Endothelial cell of umbilical vein (primary cell): ENCODE measurements at regions not wholly inside any gene's neighbourhood (a gene's known extent, or its start where the extent isn't known, plus 50 kb on each side); places are given as distances from the start of the nearest gene placed in this dataset.

Source experiments
- CTCF ChIP-seq, 2 donors: IDR thresholded peaks; 1 replicate in 1 of 2; 2 replicates in 1 of 2; pipeline ENCODE4 v1.5.1; 2011; ENCODE audit warnings: low read length in 2 of 2, mild to moderate bottlenecking in 2 of 2, moderate library complexity in 2 of 2, control low read depth in 1 of 2, inconsistent platforms in 1 of 2, low read depth in 1 of 2; ENCODE audit not compliant: insufficient read depth in 1 of 2; ENCODE audit errors: extremely low read depth in 1 of 2
- EZH2 ChIP-seq: IDR thresholded peaks from 2 replicates; pipeline ENCODE4 v1.6.1; 2012; ENCODE audit warnings: borderline replicate concordance, low read depth, mild to moderate bottlenecking, moderate library complexity, low read length, inconsistent platforms; ENCODE audit not compliant: severe bottlenecking
- FOS ChIP-seq: IDR thresholded peaks from 2 replicates; pipeline ENCODE4 v1.6.1; 2011; ENCODE audit warnings: mild to moderate bottlenecking, low read length, moderate library complexity, borderline replicate concordance; ENCODE audit not compliant: insufficient read depth
- JUN ChIP-seq: IDR thresholded peaks from 2 replicates; pipeline ENCODE4 v1.6.1; 2011; ENCODE audit warnings: borderline replicate concordance, low read depth; ENCODE audit not compliant: insufficient read length, insufficient read depth
- MAX ChIP-seq: IDR thresholded peaks from 2 replicates; pipeline ENCODE4 v1.6.1; 2011; ENCODE audit not compliant: insufficient read depth, insufficient read length
- MYC ChIP-seq: IDR thresholded peaks from one replicate; pipeline ENCODE4 v1.6.1; 2011; ENCODE audit warnings: mild to moderate bottlenecking, low read depth, low read length
- POLR2A ChIP-seq: IDR thresholded peaks from 2 replicates; pipeline ENCODE4 v1.6.1; 2012; ENCODE audit warnings: low read depth, mild to moderate bottlenecking, control low read depth, low read length
- POLR2AphosphoS5 ChIP-seq: IDR thresholded peaks from 2 replicates; pipeline ENCODE4 v1.6.1; 2012; ENCODE audit warnings: low read depth, mild to moderate bottlenecking, control low read depth, low read length, moderate library complexity; ENCODE audit not compliant: insufficient read depth

GRCh38 chrX:145475725-145476124 lies 228.4 kb downstream of the SPANXN1 start:
- no peak for TF ChIP-seq CTCF (IDR thresholded peaks at IDR 0.05; ENCODE audit: extremely low read depth in 1 of 2, insufficient read depth in 1 of 2, low read depth in 1 of 2, low read length in 2 of 2)
- TF ChIP-seq POLR2AphosphoS5, result no peak
- TF ChIP-seq EZH2, result no peak
- TF ChIP-seq POLR2A, result no peak
- TF ChIP-seq JUN, result no peak
- no peak for TF ChIP-seq MAX
- TF ChIP-seq MYC, result no peak
- no peak for TF ChIP-seq FOS
